Fibroblast of lung (primary cell): ENCODE measurements at regions not wholly inside any gene's neighbourhood (a gene's known extent, or its start where the extent isn't known, plus 50 kb on each side); places are given as distances from the start of the nearest gene placed in this dataset.

Experiments
- CTCF ChIP-seq, 2 donors: IDR thresholded peaks in 1 of 2; conservative IDR thresholded peaks in 1 of 2; 1 replicate in 1 of 2; 2 replicates in 1 of 2; pipeline ENCODE4 v1.5.1; 2011 to 2012; ENCODE audit warnings: low read length in 2 of 2, control low read depth in 1 of 2, inconsistent platforms in 1 of 2, low read depth in 1 of 2, mild to moderate bottlenecking in 1 of 2
- EZH2 ChIP-seq: IDR thresholded peaks from 2 replicates; pipeline ENCODE4 v1.5.1; 2012; ENCODE audit warnings: low read length, control low read depth, mild to moderate bottlenecking; ENCODE audit errors: missing control alignments

- no peak for TF ChIP-seq CTCF (conservative IDR thresholded peaks at IDR 0.05 in 1 of 2, IDR thresholded peaks at IDR 0.05 in 1 of 2; ENCODE audit: low read depth in 1 of 2, low read length in 2 of 2)
- no peak for TF ChIP-seq EZH2
These were observed 73.5 kb upstream of the MBNL1 start for GRCh38 chr3:152195206-152195605.
